Left ventricle myocardium superior (tissue), 1 donor: ENCODE measurements at regions not wholly inside any gene's neighbourhood (a gene's known extent, or its start where the extent isn't known, plus 50 kb on each side); places are given as distances from the start of the nearest gene placed in this dataset.

Experiments used
- ATAC-seq: fragments of 200-7000 bp; cut with Tn5 transposase; one replicate; pipeline ENCODE4 v1.9.1; 2020; ENCODE audit warnings: mild to moderate bottlenecking, moderate library complexity
- DNase-seq: peaks from one replicate; pipeline ENCODE4 v3.0.0-alpha.2; 2020
- intact Hi-C: fragments of 100-400 bp; cut with micrococcal nuclease; formaldehyde crosslinking; loops from one replicate; pipeline ENCODE4 v1.11.0; 2022
- donor health status: DM: no; HTN: yes; CAD: no; lungs with severe emphysema.

DNA sequence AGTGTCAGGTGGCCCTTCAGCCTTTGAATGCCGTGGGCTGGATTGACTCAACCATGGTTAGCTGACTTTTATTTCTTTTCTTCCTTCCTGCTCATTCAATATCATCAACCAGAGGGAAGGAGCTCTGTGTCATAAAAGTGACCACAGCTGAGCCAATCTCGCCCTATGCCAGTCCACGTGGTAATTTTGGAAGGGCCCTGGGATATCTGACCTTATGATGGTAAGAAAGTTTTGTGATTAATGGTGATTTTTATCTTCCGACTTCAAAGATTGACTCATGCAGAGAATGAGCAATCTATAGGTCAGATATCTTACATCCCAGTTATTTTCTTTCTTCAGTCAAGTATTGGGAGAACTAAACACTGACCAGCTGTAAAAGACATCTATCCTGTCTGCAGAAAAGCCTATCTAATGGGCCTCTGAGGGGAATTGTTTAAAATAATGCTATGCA lies 170.3 kb downstream of the ZC3H11B start:
- intact Hi-C loops: no loop called here
- ATAC-seq (no peak), DNase-seq (no peak)

DNA sequence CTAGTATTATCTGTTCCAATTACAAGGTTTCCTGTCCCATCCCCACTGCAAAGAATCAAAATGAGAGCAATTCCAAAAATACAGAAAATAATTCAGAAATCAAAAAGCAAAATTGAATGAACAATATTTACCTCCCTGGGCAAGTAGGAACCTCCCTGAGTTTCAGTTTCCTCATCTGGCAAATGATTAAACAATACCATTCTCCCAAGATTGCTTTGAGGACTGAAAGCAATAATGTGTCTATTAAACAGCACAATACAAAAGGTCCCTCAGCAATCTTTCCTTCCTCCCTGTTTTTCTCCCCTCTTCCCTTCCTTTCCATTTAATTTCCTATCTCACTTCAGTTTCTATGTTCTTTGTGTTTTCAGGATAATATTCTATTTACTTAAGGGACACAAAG lies 171.0 kb downstream of the ZC3H11B start:
- ATAC-seq: no peak
- intact Hi-C loops: no loop called here

DNA sequence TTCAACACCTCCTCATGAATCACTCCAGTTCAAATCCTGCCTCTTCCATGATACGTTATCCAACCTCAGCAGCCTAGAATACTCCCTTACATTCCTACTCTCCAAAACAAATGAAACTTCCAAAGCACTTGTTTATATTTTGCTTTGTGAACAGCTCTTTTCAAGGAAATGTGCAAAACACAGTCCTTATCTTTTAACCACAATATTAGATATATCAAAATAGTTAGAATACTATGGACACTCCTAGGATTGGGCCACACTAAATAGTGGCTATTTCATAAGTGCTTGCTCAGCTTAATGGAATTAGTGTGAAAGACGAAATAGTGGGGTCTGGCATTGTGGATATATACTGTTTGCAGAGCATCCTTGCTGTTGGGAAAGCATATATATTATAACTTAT lies 173.5 kb downstream of the ZC3H11B start:
- intact Hi-C loops: loop anchor here (5.0 kb wide), 1 partner anchor 87 kb away; no protein-coding TSS in a partner anchor

More for the DNA sequence above, 171.0 kb downstream of the ZC3H11B start:
- no peak for DNase-seq

DNA sequence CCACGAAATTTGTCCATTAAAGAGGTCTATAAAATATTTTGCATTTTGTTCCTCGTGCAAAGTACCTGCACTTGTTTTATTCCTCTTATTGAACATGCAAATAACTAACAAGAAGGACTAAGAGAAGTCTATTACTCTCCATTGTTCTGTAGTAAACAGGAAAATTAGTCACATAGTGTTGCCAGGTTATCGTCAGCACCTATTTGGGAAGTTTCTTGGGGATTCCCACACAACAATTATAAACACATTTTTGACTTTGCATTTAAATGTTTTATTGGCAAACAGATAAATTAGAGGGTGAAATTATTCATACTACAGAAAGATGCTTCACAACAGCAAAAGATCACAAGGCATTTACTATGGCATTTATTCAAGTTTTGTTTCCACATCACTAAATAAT lies 174.5 kb downstream of the ZC3H11B start:
- intact Hi-C loops: loop anchor here (5.0 kb wide), 1 partner anchor 86 kb away; no protein-coding TSS in a partner anchor
- ATAC-seq (no peak), DNase-seq (no peak)

More for the DNA sequence above, 173.5 kb downstream of the ZC3H11B start:
- DNase-seq (no peak), ATAC-seq (no peak)

DNA sequence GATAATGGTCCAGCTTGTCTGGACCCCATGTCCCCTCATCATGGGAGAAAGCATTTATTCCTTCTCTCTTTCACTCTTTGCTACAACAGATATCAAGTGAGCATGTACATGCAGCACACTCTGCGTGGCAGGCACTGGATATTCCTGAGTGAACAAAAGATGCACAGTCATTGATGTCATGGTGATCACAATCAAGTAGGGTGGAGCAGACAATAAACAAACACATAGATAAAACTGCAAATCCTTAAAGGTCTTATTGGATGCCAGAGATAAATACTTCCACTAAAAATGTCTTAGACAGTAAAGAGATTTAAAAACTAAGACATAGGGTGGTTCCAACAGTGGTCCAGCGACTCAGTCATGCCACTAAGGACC lies 178.0 kb downstream of the ZC3H11B start:
- DNase-seq (no peak), ATAC-seq (no peak)
- intact Hi-C loops: loop anchor here (5.0 kb wide), 1 partner anchor 83 kb away; no protein-coding TSS in a partner anchor

DNA sequence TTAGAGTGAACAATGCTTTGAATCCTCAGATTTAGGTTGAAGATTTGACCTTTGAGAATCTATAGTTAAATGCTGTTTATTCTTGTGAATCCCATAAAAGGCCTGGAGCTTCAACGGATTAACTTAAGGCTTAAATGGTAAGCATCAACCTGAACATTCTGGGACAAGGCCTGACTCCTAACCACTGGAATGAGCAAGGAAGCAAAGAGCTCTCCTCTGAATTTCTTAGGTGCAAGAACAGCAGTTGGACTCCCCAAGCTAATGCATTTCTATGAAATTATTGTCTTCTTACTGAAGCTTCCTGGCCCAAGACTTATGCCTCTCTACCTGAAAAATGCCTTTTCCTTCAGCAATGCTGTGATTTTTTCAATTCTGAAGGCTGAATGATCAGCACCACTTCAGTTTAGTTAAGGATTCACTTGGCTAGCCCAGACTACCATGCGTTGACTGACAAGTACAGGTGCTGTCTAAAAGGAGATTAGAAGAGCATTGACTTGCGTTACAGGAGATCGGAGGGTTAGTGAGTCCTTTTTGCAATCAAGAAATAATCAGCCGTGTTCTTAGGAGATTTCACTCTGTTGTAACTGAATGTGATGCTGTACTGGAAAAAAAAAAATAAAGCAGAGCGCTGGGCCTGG lies 178.5 kb downstream of the ZC3H11B start:
- no peak for ATAC-seq
- intact Hi-C loops: no loop called here
- no peak for DNase-seq

DNA sequence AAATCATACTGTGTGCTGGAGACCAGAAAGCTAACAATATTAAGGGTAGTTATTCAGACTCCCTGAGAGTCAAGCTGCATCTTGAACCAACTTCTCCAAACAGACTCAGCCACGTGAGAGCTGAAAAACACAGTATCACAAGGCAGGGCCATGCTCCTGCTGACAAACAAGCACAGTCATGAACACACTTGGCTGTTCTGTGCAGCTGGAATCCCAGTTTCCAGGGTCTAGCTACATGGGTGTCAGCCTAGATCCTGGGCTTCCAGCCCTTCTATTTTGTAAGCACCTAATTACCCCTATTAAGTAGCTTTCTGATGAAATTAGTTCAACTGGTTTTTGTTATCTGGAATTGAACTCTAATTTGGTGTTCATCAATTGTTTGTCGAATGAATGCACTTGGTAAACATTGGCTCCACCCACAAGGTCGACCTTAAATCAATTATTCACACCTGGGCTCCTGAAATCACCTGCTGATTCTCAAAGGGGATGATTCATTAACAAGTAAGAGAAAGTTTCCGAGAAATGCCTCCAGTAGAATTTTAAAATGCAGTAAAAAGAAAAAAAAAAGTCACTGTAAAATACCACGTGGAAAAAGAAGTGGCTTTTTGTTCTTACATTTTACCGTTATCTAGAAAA lies 179.3 kb downstream of the ZC3H11B start:
- DNase-seq (no peak), ATAC-seq (peak; percentile 50)
- intact Hi-C loops: no loop called here

DNA sequence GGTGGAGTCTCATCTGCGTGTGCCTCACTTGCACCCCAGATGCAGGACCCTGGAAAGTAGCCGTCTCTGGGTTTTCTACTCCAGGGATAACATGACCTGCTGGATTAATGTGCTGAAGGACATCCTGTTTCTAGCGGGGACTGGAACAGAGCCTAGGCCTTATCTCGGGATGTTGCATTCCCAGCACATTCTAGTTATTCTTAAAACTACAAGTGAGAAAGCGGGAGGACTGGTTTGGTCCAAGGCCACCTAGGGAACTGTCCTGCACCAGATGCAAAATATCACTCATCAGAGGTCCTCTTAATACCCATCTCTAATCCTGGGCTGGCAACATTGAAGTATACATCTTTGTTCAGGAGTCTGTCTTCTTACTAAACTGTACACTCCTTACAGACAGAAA lies 179.9 kb downstream of the ZC3H11B start:
- intact Hi-C loops: no loop called here
- ATAC-seq (peak; percentile 95), DNase-seq (peak; percentile 33)

DNA sequence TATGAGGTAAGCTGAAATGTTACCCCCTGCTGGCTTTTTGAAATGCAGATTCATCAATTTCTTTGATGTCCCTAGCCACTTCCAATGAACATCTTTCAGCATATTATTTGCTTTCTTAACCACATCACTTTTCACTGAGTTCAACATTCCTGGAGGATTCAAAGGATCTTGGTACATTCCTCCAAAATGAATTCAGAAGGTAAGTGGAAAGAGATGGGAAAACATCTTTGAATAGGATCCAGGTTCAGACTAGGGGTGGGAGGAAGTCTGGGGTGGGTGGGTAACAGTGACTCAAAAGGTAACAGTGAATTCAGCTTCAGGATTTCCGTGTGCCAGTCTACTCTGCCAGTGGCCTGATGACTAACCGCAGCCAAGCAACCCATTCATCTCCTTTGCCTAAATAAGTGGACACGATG lies 180.7 kb downstream of the ZC3H11B start:
- DNase-seq (no peak), ATAC-seq (no peak)
- intact Hi-C loops: no loop called here

DNA sequence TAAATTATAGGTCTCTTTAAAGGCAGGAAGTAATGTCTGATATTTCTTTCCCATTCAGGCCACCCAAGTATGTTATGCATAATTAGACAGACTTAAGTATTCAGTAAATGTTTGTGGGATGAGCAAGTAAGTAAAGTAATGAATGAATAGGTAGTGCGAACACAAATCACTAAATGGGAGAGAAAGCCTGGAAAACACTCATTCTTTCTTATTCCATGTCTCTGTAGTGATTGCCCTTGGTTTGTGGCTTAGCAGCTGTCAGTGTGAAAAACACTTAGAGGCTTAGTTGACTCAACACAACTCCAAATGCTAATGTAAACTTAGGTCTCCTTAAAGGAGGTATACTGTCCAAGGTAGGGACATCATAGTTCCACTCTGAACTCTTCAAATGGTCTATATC lies 182.5 kb downstream of the ZC3H11B start:
- DNase-seq: no peak
- intact Hi-C loops: no loop called here
- ATAC-seq: no peak

DNA sequence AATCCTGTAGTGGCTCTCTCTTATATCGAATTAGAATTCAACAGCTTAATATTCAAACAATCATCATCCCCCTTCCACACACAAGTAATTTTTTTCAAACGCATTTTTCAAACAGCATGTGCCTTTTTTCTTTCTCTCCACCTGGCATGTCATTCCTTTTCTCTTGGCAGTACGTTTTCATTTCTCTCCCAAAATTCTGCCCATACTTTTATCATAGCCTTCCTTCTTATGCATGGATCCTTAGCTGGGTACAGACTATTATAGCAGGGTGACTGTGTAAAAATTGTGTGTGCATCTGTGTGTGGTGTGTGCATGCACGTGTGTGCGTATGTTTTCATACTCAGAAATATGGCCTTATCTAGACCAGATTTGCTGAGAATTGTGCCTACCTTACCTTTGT lies 184.3 kb downstream of the ZC3H11B start:
- intact Hi-C loops: no loop called here
- ATAC-seq (no peak), DNase-seq (no peak)

DNA sequence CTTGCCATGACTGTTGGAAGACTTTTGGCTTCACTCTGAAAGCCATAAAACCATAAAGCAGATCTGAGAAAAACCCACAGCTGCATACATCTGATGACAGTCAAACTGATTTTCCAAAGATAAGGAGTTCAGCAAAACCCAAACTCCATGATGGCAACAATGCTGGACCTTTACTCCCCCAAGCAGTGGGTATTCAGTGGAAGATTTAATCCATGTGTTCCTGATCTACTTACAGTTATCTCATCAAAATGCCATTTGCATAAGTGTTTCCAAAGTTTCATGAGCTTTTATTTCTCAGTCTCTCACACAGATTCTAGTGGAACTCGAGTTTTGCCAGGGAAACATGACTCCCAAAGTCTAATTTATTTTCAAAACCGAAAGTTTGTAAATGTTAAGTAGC lies 184.9 kb downstream of the ZC3H11B start:
- intact Hi-C loops: no loop called here
- DNase-seq (no peak), ATAC-seq (no peak)

DNA sequence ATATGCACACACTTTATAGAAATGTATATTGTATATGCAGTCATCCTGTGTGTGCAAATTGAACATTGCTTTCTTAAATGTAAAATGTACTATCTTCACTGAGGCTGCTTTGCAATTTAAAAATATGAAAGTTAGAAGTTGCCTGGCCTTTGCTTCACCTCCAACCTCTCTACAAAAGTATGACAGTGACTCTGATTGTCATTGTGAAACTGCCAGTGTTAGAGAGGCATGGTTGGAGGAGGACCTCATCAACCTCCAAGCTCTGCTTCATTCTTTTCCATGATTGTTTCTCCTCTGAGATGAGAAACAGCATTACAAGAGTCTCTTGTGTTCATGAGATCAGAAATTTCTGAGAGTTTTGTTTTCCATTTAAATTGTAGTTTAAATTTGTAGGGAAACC lies 185.5 kb downstream of the ZC3H11B start:
- DNase-seq: no peak
- ATAC-seq: no peak
- intact Hi-C loops: no loop called here

DNA sequence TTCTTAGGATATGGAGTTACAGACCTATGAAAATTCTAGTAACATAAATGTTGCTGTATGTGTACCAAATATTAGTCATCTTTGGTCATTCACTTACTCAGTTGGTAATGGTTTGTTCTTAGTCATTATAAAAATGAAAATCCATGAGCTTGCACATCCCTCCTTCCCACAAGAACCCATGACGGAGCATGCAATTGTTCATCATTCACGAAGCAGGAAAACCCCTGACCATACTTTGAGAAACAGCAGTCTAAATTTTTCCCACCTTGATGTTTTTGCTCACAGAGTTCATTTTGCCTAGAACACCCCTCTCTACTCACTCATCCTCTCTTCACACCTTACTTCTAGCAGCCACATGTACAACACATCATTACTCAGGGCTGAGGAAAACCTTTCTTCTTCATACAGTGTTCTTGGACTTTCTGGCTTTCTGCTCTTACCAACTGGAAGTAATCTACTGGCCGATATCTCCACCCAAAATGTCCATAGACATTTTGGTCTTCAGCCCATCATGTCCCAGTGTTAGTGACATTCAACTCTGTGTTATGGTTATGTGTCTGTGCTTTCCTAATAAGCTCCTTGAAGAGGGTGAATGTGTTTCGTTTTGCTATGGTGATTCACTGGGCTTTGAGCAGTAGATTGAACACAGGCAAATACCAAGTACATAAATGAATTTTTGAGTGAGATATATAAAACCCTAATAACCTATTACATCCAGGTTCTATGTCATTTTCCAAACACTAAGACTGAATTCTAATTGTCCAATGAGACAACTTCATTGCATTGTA lies 189.9 kb downstream of the ZC3H11B start:
- intact Hi-C loops: no loop called here
- no peak for DNase-seq
- no peak for ATAC-seq

DNA sequence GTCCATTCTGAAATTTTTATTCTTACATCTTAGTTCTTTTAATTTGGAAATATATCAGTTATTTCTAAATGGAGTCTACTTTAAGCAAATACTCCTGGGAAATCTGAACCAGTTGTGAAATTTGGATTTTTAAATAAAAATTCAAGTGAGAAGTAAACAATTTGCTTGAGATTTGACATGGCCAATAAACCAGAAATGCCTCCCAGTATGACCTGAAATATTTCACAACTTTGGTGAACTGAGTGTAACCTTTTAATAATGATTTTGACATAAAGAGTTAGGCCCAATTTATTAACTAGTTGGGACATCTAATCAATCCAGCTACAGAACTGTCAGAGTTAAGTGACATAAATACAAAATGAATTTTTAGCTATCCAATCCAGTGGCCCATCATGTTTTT lies 192.0 kb downstream of the ZC3H11B start:
- ATAC-seq: no peak
- intact Hi-C loops: no loop called here
- DNase-seq: no peak

DNA sequence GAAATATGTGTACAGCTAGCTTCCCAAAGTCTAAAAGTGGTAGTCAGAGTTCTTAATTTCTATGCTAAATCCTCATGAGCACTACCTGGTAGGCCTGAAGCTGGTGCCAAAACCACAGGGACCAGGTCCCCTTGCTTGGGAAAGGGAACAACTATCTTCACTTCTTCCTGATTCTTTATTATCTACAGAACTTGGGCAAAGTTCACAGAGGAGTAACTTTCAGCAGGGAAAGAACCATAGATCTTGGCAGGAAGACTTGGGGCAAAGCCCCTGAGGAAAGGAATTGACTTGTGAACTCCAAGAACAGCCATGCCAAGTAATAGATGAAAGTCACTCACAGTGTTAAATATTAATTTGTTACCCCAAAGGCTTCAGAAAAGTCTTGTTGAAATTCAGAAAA lies 193.0 kb downstream of the ZC3H11B start:
- ATAC-seq: no peak
- intact Hi-C loops: no loop called here
- DNase-seq: no peak

DNA sequence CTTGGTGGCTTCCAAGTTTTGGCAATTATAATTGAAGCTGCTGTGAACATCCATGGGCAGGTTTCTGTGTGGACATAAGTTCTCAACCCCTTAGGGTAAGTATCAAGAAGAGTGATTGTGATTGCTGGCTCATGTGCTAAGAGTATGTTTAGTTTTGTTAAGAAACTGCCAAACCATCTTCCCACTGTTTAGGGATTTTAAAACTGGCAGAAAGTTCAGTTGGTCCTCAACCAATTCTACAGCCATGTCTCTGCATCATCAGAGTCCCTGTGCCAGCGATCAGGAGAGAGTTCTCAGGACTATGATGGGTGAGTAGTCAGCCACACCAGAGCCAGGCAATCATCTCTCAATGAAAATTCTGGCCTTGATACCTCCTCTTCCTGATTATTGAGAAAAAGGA lies 193.8 kb downstream of the ZC3H11B start:
- ATAC-seq (no peak), DNase-seq (no peak)
- intact Hi-C loops: no loop called here

DNA sequence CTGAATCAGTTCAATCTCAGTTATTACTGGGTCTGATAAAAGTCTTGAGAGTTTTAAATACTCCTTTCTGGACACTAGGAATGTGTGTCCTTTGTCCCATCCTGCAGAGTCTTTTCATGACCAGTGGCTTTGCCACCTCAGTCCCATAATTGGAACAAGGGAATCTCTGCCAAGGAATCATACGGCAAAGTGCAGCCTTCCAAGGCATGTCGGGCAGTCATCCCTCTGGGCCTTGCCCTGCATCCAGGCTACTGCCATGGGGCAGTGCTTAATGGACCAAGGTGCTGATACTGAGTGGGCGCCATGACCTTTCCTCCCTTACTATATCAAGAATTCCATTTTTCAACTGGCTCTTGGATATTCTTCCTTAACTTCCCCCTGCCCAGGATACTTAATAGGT lies 195.3 kb downstream of the ZC3H11B start:
- ATAC-seq (peak; percentile 92), DNase-seq (peak; percentile 53)
- intact Hi-C loops: no loop called here

DNA sequence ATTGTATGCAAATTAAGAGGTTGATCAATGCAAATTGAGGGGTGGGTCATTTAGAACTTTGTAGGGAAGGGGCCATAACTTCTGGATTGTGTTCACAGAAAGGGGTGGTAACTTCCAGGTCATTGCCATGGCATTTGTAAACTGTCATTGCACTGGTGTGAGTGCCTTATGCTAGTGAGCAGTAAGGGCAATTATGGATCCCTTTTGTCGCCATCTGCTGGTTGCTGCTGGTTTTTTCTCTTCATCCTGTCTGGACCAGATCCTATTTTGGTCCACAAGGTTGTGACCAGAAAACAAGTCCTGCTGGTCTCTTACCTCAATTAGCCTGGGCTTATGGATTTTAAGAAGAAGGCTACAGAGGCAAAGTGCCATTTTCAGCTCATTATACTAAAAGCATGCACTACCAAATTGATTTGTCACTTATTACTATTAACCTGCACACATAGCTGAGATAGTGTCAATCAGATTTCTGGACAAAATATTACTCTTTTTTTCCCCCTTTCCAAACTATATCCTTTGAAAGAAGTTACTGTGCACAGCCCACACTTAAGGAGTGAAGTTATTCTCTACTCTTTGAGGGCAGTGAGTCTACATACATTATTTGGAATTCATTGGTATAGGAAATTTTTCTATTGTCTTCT lies 196.2 kb downstream of the ZC3H11B start:
- DNase-seq (peak; percentile 32), ATAC-seq (peak; percentile 50)
- intact Hi-C loops: no loop called here

DNA sequence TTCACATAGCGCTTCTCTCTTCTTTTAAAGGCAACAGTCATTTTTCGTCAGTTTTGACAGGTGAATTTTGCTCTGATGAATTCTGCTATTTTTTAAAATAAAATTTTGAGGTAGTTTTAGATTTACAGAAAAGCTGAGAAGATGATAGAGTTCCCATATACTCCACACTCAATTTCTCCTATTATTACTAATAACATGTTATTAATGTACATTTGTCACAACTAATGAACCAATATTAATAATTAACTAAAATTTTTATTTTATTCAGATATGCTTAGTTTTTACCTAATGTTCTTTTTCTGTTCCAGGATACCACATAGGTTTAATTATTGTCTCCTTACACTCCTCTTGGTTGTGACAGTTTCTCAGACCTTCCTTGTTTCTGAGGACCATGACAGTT lies 197.0 kb downstream of the ZC3H11B start:
- no peak for ATAC-seq
- DNase-seq: no peak
- intact Hi-C loops: no loop called here
